ENCODE measurements at regions not wholly inside any gene's neighbourhood (a gene's known extent, or its start where the extent isn't known, plus 50 kb on each side); places are given as distances from the start of the nearest gene placed in this dataset.

GRCh38 chr1:228833911-228834688 lies 98.8 kb downstream of the RHOU start:
- TF ChIP-seq POLR2A (IDR thresholded peaks at IDR 0.05) (no peak), CTCF (IDR thresholded peaks at IDR 0.05) (no peak), POLR2AphosphoS5 (IDR thresholded peaks at IDR 0.05) (no peak)

Data from prostate gland (tissue), 2 donors.